22Rv1 (cell line): ENCODE measurements at regions not wholly inside any gene's neighbourhood (a gene's known extent, or its start where the extent isn't known, plus 50 kb on each side); places are given as distances from the start of the nearest gene placed in this dataset.

Experiments
- ZFX ChIP-seq: fragments of 450-650 bp; IDR thresholded peaks from 2 replicates; pipeline ENCODE4 v1.6.1; 2017; ENCODE audit warnings: antibody characterized with exemption, borderline replicate concordance
- TF ChIP-seq, protein P1 (sequence below): fragments of 450-650 bp; IDR thresholded peaks from 2 replicates; pipeline ENCODE4 v1.5.1; 2017; ENCODE audit warnings: mild to moderate bottlenecking

DNA sequence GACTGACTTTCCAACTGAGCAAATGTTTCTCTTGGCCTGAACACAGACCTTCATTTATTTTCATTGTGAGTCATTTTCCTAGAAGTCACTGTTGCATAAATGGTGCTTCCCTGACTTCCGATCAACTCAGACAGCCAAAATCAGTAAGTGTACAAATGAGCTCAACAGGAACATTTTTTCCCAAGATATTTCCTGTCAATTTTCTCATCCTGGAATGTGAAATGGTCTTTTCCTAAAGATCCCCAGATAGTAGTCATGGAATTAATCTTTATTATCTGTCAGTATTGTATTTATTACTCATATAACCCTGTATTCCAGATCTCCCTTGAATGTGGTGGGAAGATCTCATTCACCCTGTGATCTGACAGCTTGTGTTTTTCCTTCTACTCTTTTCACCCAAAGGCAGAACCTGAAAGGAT, 360.3 kb upstream of the KIF2B start:
- TF ChIP-seq, protein P1, sequence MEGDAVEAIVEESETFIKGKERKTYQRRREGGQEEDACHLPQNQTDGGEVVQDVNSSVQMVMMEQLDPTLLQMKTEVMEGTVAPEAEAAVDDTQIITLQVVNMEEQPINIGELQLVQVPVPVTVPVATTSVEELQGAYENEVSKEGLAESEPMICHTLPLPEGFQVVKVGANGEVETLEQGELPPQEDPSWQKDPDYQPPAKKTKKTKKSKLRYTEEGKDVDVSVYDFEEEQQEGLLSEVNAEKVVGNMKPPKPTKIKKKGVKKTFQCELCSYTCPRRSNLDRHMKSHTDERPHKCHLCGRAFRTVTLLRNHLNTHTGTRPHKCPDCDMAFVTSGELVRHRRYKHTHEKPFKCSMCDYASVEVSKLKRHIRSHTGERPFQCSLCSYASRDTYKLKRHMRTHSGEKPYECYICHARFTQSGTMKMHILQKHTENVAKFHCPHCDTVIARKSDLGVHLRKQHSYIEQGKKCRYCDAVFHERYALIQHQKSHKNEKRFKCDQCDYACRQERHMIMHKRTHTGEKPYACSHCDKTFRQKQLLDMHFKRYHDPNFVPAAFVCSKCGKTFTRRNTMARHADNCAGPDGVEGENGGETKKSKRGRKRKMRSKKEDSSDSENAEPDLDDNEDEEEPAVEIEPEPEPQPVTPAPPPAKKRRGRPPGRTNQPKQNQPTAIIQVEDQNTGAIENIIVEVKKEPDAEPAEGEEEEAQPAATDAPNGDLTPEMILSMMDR, result no peak
- no peak for TF ChIP-seq ZFX
